Esophagus muscularis mucosa (tissue), 4 donors: ENCODE measurements at regions not wholly inside any gene's neighbourhood (a gene's known extent, or its start where the extent isn't known, plus 50 kb on each side); places are given as distances from the start of the nearest gene placed in this dataset.

Source experiments
- DNase-seq: peaks from one replicate; pipeline ENCODE4 v3.0.0-alpha.2; 2017; ENCODE audit errors: extremely low spot score
- H3K27ac ChIP-seq, 4 donors: fragments of 200-600 bp; sonication (generic); replicated peaks in 1 of 4; 1 replicate in 3 of 4; 2 replicates in 1 of 4; pipeline ENCODE4 v1.5.1; 2016 to 2019; ENCODE audit warnings: mild to moderate bottlenecking in 1 of 4
- H3K27me3 ChIP-seq, 4 donors: fragments of 200-600 bp; sonication (generic); one replicate each; pipeline versions ENCODE4 v1.5.1 to v1.6.0; 2016 to 2019
- H3K36me3 ChIP-seq, 4 donors: fragments of 200-600 bp; sonication (generic); one replicate each; pipeline ENCODE4 v1.5.1; 2016 to 2019
- H3K4me1 ChIP-seq, 4 donors: fragments of 200-600 bp; sonication (generic); one replicate each; pipeline ENCODE4 v1.5.1; 2016 to 2019
- H3K4me3 ChIP-seq, 4 donors: fragments of 200-600 bp; sonication (generic); 1 replicate in 2 of 4; 2 replicates in 2 of 4; pipeline ENCODE4 v1.5.1; 2016 to 2019; ENCODE audit warnings: mild to moderate bottlenecking in 4 of 4, moderate library complexity in 1 of 4
- H3K9me3 ChIP-seq, 4 donors: fragments of 200-600 bp; sonication (generic); 1 replicate in 3 of 4; 2 replicates in 1 of 4; pipeline ENCODE4 v1.5.1; 2016 to 2019
- EP300 ChIP-seq: sonication (generic); formaldehyde crosslinking; IDR thresholded peaks from one replicate; pipeline ENCODE4 v1.6.1; 2017; ENCODE audit warnings: antibody characterized with exemption
- POLR2A ChIP-seq: fragments of 450-650 bp; IDR thresholded peaks from one replicate; pipeline ENCODE4 v1.6.1; 2017; ENCODE audit warnings: antibody characterized with exemption, moderate library complexity, mild to moderate bottlenecking, low read depth
- POLR2AphosphoS5 ChIP-seq, 2 donors: sonication (generic); formaldehyde crosslinking; IDR thresholded peaks; one replicate each; pipeline ENCODE4 v1.6.1; 2017; ENCODE audit warnings: antibody characterized with exemption in 2 of 2
- WGBS: methylation state at CpG from one replicate; pipeline ENCODE4 v1.1.5; 2018; 5-methylcytosine and 5-hydroxymethylcytosine counted together
- intact Hi-C: fragments of 100-400 bp; cut with DNase I; formaldehyde crosslinking; loops from one replicate; pipeline ENCODE4 v1.15.1; 2023
- TF ChIP-seq, protein P1 (sequence below), 3 experiments: fragments of 200-600 bp in 2 of 3; fragments of 450-650 bp in 1 of 3; sonication (generic) in 2 of 3; IDR thresholded peaks; one replicate each; pipeline ENCODE4 v1.5.1; 2017 to 2019; ENCODE audit warnings: antibody characterized with exemption in 3 of 3, mild to moderate bottlenecking in 2 of 3, moderate library complexity in 1 of 3

DNA sequence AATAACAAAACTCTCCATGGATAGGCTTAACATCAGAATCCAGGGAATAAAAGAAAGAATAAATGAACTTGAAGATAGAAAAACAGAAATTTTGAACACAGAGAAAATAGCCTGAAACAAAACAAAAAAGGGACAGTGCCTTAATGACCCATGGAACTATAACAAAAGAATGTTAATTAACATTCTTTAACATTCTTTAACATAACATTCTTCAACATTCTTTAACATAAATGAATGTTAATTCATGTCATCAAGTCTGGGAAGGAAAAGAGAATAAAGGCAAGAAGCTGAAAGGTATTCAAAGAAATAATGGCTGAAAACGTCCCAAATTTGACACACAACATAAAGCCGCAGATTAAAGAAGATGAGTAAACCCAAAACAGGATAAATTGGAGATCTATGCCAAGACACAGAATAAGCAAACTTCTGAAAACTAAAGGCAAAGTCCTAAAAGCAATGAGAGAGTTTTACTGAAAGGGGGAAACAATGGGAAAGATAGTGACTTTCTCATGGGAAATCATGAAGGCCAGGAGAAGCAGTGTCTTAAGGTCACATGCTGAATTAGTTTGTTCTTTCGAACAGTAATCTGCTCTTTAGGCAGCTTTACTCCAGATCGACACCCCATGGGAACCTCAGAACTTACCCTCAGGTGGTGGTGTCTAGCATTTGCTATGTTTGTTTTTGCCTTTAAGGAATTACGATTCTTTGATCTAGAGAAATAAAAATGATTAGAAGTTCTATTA is 483.0 kb downstream of the KDM4C start:
- no peak overlapping the region for H3K27ac ChIP-seq
- 72% methylated on average over 5 of the region's 5 CpGs for WGBS
- H3K9me3 ChIP-seq, result peaks cover 0 to 10% (median 0%) of the 10 kb centered on the region in 4 donors
- TF ChIP-seq EP300, result no peak
- intact Hi-C loops, result no loop called here
- no peaks in the 10 kb centered on the region for H3K4me1 ChIP-seq
- H3K27me3 ChIP-seq, result no peaks in the 10 kb centered on the region
- DNase-seq, result no peak
- H3K4me3 ChIP-seq, result no peak overlapping the region
- H3K36me3 ChIP-seq, result no peaks in the 10 kb centered on the region

DNA sequence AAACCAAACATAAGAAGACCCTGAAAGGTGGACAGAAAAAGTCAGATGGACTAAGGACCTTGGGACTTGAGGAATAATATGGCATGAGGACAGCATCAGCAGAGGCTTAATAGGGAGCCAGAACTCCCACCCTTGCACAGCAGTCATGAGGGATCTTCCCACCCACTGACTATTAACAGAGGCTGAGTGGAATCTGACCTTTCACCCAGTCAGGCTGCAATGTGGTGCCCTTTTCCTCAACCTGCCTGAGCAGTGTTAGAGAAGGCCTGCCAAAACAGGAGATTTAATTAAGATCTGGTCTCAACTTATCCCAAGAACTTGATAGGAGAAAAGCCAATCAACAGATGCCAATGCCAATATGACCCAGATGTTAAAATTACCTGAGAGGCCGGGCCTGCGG is 481.9 kb downstream of the KDM4C start:
- intact Hi-C loops, result no loop called here
- no peak for TF ChIP-seq EP300
- TF ChIP-seq, protein P1, sequence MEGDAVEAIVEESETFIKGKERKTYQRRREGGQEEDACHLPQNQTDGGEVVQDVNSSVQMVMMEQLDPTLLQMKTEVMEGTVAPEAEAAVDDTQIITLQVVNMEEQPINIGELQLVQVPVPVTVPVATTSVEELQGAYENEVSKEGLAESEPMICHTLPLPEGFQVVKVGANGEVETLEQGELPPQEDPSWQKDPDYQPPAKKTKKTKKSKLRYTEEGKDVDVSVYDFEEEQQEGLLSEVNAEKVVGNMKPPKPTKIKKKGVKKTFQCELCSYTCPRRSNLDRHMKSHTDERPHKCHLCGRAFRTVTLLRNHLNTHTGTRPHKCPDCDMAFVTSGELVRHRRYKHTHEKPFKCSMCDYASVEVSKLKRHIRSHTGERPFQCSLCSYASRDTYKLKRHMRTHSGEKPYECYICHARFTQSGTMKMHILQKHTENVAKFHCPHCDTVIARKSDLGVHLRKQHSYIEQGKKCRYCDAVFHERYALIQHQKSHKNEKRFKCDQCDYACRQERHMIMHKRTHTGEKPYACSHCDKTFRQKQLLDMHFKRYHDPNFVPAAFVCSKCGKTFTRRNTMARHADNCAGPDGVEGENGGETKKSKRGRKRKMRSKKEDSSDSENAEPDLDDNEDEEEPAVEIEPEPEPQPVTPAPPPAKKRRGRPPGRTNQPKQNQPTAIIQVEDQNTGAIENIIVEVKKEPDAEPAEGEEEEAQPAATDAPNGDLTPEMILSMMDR (IDR thresholded peaks at IDR 0.05), result no peak
- no peak for TF ChIP-seq POLR2A
- TF ChIP-seq POLR2AphosphoS5 (IDR thresholded peaks at IDR 0.05), result no peak
- DNase-seq, result no peak

DNA sequence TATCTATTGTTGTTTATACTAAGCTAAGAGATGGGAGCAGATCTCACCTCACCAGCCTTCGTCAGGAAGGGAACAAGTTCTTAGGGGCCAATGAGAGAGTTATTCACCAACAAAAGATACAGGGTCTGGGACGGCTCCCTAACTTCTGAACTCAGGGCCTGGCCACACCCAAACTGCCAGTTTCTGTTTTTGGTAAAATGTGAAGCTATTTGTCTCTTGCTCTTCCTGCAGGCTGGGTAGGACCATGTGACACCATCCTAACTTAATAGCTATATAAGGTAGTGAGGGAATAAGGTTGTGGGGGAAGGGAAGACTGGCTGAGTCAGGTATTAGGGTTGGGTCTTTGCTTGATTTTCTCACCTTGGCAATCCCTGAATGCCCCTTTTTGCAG is 480.5 kb downstream of the KDM4C start:
- no peaks in the 10 kb centered on the region for H3K36me3 ChIP-seq

More for the DNA sequence above, 481.9 kb downstream of the KDM4C start:
- Histone ChIP-seq H3K4me1 (no peaks in the 10 kb centered on the region), H3K4me3 (no peak overlapping the region), H3K36me3 (no peaks in the 10 kb centered on the region), H3K9me3 (peaks cover 0 to 10% (median 0%) of the 10 kb centered on the region in 4 donors), H3K27ac (no peak overlapping the region), H3K27me3 (no peaks in the 10 kb centered on the region)
- WGBS, result 90% methylated on average over 2 of the region's 2 CpGs

DNA sequence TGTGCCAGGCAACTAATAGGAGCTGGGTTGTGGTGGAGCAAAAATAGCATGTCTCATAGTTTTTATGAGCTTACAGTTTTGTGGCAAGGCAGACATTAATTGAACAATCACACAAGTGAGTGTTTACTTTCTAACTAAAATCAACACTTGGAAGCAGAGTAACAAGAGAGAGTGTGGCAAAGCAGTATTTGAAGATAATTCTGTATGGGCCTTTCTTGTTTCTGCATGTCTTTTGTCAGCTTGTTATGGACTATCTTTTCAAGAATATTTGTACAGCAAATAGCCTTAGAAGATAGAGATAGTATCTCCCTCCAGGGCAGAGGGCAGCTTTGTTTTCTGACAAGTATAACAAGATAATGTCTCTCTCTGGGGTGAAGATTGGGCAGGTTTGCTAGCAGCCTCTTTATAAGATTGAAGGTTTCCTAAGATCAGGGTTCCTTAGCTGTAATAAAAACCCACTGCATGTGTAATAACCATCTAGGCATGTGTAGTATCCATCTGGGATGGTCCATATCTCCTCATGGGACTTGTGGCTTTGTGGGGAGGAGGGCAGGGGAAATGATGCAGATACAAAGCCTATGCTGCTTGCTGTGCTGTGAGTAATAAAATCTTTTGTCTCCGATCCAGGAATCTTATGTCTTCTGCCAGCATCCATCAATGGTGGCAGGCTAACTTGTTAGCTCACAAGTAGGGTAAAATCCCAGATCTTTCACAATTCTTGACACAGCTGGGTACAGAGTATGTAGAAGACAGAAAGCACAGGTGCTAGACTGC is 479.9 kb downstream of the KDM4C start:
- TF ChIP-seq, protein P1 (IDR thresholded peaks at IDR 0.05), result no peak
- TF ChIP-seq EP300 (no peak), POLR2AphosphoS5 (IDR thresholded peaks at IDR 0.05) (no peak), POLR2A (no peak)
- 55% methylated on average over 1 of the region's 1 CpG for WGBS
- Histone ChIP-seq H3K9me3 (peaks cover 0 to 10% (median 0%) of the 10 kb centered on the region in 4 donors), H3K27me3 (no peaks in the 10 kb centered on the region), H3K4me1 (no peaks in the 10 kb centered on the region), H3K4me3 (no peak overlapping the region), H3K36me3 (no peaks in the 10 kb centered on the region), H3K27ac (no peak overlapping the region)
- intact Hi-C loops, result no loop called here
- no peak for DNase-seq

More for the DNA sequence above, 480.5 kb downstream of the KDM4C start:
- DNase-seq, result no peak
- Histone ChIP-seq H3K9me3 (peaks cover 0 to 10% (median 0%) of the 10 kb centered on the region in 4 donors), H3K27ac (no peak overlapping the region), H3K27me3 (no peaks in the 10 kb centered on the region), H3K4me3 (no peak overlapping the region), H3K4me1 (no peaks in the 10 kb centered on the region)
- 78% methylated on average over 2 of the region's 2 CpGs for WGBS
- intact Hi-C loops, result no loop called here
- TF ChIP-seq, protein P1 (IDR thresholded peaks at IDR 0.05), result no peak

DNA sequence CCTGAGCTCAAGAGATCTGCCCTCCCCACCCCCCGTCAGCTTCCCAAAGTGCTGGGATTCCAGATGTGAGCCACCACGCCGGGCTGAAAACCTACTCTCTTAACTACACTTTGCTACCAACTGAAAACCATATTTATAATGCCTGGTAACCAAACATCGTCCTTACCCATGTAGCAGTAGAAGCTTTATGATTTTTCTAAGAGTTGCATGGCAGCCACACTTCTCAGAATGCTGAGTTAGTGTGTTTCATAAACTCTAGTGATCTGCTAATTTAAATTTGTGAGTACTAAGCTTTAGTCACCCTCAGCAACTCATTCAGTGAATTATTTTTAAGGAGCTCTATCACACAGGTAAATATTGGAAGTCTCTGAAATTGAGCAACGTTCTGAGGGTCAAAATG is 478.4 kb downstream of the KDM4C start:
- Histone ChIP-seq H3K4me3 (no peak overlapping the region), H3K27ac (no peak overlapping the region), H3K36me3 (no peaks in the 10 kb centered on the region), H3K4me1 (no peaks in the 10 kb centered on the region), H3K27me3 (no peaks in the 10 kb centered on the region), H3K9me3 (peaks cover 0 to 6% (median 0%) of the 10 kb centered on the region in 4 donors)
- intact Hi-C loops, result no loop called here
- TF ChIP-seq POLR2A, result no peak
- TF ChIP-seq EP300, result no peak
- TF ChIP-seq, protein P1 (IDR thresholded peaks at IDR 0.05), result no peak
- no peak for TF ChIP-seq POLR2AphosphoS5 (IDR thresholded peaks at IDR 0.05)
- no peak for DNase-seq
- 81% methylated on average over 5 of the region's 5 CpGs for WGBS
